ENCODE measurements at regions not wholly inside any gene's neighbourhood (a gene's known extent, or its start where the extent isn't known, plus 50 kb on each side); places are given as distances from the start of the nearest gene placed in this dataset.

DNA sequence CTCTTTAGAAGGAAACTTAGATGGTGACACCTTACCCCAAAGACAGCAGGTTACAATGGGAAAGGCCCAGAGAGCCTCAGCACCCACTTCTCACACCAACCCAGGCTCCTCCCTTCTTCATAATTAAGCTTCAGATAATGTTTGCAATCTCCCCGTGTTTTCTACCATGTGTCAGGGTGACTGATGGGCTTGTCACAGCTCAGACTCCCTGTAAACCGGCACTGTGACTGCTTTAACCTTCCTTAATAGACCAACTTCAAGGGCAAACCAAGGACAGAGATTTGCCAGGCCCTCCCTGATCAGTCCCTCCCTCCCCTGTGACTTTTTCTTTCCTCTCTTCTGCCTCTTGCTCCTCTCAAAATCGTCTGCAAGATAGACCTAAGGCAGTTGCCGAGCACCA lies 760.6 kb upstream of the EEF2KMT start:
- TF ChIP-seq, protein P1, sequence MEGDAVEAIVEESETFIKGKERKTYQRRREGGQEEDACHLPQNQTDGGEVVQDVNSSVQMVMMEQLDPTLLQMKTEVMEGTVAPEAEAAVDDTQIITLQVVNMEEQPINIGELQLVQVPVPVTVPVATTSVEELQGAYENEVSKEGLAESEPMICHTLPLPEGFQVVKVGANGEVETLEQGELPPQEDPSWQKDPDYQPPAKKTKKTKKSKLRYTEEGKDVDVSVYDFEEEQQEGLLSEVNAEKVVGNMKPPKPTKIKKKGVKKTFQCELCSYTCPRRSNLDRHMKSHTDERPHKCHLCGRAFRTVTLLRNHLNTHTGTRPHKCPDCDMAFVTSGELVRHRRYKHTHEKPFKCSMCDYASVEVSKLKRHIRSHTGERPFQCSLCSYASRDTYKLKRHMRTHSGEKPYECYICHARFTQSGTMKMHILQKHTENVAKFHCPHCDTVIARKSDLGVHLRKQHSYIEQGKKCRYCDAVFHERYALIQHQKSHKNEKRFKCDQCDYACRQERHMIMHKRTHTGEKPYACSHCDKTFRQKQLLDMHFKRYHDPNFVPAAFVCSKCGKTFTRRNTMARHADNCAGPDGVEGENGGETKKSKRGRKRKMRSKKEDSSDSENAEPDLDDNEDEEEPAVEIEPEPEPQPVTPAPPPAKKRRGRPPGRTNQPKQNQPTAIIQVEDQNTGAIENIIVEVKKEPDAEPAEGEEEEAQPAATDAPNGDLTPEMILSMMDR (IDR thresholded peaks at IDR 0.05; ENCODE audit: borderline replicate concordance, control extremely low read depth, extremely low read depth, insufficient read depth, missing control alignments): no peak
- in situ Hi-C loops (cut with MboI; ENCODE audit: low sequenced_read_pairs, unreplicated experiment): no loop called here
- DNase-seq (ENCODE audit: low spot score): no peak

- TF ChIP-seq, protein P1 (IDR thresholded peaks at IDR 0.05; ENCODE audit: borderline replicate concordance, control extremely low read depth, extremely low read depth, insufficient read depth, missing control alignments): no peak
- no peak for DNase-seq (ENCODE audit: low spot score)
- in situ Hi-C loops (cut with MboI; ENCODE audit: low sequenced_read_pairs, unreplicated experiment): no loop called here
These were observed 756.4 kb upstream of the EEF2KMT start for GRCh38 chr16:5854027-5854426.

GRCh38 chr16:5852151-5852550 lies 754.6 kb upstream of the EEF2KMT start:
- in situ Hi-C loops (cut with MboI; ENCODE audit: low sequenced_read_pairs, unreplicated experiment): no loop called here
- TF ChIP-seq, protein P1 (IDR thresholded peaks at IDR 0.05; ENCODE audit: borderline replicate concordance, control extremely low read depth, extremely low read depth, insufficient read depth, missing control alignments): no peak

GRCh38 chr16:5851393-5851982 lies 753.9 kb upstream of the EEF2KMT start:
- TF ChIP-seq, protein P1 (IDR thresholded peaks at IDR 0.05; ENCODE audit: borderline replicate concordance, control extremely low read depth, extremely low read depth, insufficient read depth, missing control alignments): no peak
- no peak for DNase-seq (ENCODE audit: low spot score)
- in situ Hi-C loops (cut with MboI; ENCODE audit: low sequenced_read_pairs, unreplicated experiment): no loop called here

More at GRCh38 chr16:5852151-5852550, 754.6 kb upstream of the EEF2KMT start:
- DNase-seq (ENCODE audit: low spot score): no peak

DNA sequence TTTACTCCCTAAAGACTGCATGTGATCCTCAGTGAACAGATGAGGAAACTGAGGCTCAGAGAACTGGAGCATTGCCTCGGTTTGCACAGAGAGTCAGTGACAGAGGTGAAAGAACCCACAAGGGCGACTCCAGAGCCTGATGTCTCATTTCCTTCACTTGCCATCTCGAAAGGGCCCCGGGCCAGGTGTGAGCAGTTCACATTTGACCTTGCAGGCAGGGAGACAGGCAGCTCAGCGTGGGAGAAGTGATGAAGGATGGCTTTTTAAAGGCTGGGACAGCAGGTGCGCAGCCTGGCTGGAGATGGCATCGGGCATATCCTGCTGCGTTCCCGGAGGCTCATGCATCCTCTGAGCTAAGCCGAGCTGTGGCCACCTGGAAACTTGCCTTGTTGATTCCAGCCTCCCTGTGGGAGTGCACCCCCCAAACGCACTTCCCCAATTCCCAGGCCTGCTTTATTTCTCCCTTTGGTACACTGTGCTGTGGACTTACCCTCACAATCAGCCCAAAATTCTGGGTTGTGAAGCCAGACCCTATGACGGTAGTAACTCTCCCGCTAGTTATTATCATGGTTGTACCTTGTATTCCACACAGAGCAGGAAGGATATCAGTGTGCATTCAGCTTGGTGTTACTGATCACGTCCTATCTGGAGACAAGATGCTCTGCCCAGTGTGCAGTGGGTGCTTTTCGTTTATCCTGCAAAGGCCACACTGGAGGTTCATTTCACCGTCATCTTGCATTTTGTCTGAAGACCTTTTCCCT lies 753.2 kb upstream of the EEF2KMT start:
- in situ Hi-C loops (cut with MboI; ENCODE audit: low sequenced_read_pairs, unreplicated experiment): no loop called here
- DNase-seq (ENCODE audit: low spot score): no peak
- TF ChIP-seq, protein P1 (IDR thresholded peaks at IDR 0.05; ENCODE audit: borderline replicate concordance, control extremely low read depth, extremely low read depth, insufficient read depth, missing control alignments): no peak

DNA sequence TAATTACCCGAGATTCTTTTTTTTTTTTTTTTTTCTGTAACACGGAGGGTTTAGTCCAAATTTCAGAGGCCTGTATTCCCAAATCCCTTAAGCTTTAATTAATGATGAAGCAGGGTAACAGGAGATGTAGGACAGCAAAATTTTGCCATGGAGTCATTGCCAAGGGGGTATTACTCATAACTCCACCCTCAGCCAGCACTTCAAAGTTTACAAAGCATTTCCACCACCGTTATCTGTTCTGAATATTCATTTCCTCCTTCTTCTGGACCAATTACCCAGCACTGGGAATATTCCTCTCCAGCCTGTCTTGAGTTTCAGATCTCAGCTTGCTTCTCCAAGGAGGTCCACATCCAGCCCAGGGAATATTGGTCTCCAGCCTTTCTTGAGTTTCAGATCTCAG lies 747.5 kb upstream of the EEF2KMT start:
- TF ChIP-seq, protein P1 (IDR thresholded peaks at IDR 0.05; ENCODE audit: borderline replicate concordance, control extremely low read depth, extremely low read depth, insufficient read depth, missing control alignments): no peak
- no peak for DNase-seq (ENCODE audit: low spot score)
- in situ Hi-C loops (cut with MboI; ENCODE audit: low sequenced_read_pairs, unreplicated experiment): no loop called here

Measured in GM13976 (cell line).